ENCODE measurements at regions not wholly inside any gene's neighbourhood (a gene's known extent, or its start where the extent isn't known, plus 50 kb on each side); places are given as distances from the start of the nearest gene placed in this dataset.

GRCh38 chr10:8246548-8246947 is 192.1 kb downstream of the GATA3 start:
- TF ChIP-seq, protein P1, sequence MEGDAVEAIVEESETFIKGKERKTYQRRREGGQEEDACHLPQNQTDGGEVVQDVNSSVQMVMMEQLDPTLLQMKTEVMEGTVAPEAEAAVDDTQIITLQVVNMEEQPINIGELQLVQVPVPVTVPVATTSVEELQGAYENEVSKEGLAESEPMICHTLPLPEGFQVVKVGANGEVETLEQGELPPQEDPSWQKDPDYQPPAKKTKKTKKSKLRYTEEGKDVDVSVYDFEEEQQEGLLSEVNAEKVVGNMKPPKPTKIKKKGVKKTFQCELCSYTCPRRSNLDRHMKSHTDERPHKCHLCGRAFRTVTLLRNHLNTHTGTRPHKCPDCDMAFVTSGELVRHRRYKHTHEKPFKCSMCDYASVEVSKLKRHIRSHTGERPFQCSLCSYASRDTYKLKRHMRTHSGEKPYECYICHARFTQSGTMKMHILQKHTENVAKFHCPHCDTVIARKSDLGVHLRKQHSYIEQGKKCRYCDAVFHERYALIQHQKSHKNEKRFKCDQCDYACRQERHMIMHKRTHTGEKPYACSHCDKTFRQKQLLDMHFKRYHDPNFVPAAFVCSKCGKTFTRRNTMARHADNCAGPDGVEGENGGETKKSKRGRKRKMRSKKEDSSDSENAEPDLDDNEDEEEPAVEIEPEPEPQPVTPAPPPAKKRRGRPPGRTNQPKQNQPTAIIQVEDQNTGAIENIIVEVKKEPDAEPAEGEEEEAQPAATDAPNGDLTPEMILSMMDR (conservative IDR thresholded peaks at IDR 0.05), result no peak
- no peak for TF ChIP-seq EZH2 (IDR thresholded peaks at IDR 0.05; ENCODE audit: low read depth)
